HepG2 (cell line): ENCODE measurements at regions not wholly inside any gene's neighbourhood (a gene's known extent, or its start where the extent isn't known, plus 50 kb on each side); places are given as distances from the start of the nearest gene placed in this dataset.

Experiments
- ATAC-seq: fragments of 200-7000 bp; cut with Tn5 transposase; 3 replicates; pipeline ENCODE4 v1.9.1; 2020; ENCODE audit warnings: mild to moderate bottlenecking, moderate library complexity
- BruUV-seq: library from RNA; stranded (reverse); fragments of 400-500 nt; replicated peaks from 2 replicates; lab custom pipeline; 2021; lab: Mats Ljungman, UMichigan
- CTCF ChIA-PET: fragments of 300-600 bp; formaldehyde crosslinking; extraction: SDS; loops from one replicate; lab custom pipeline; 2021; ENCODE audit warnings: low total read pairs, inconsistent platforms, low intra/inter-chr PET ratio; lab: Yijun Ruan, JAX
- POLR2A ChIA-PET: fragments of 350-600 bp; sonication (Branson Sonifier 250); formaldehyde crosslinking; loops from one replicate; lab custom pipeline; 2020; ENCODE audit warnings: antibody characterized with exemption, inconsistent platforms; lab: Yijun Ruan, JAX
- DNase-seq: peaks from one replicate; pipeline ENCODE4 v3.0.0-alpha.2; 2015; ENCODE audit warnings: low spot score
- FAIRE-seq: peaks from 3 replicates; lab custom pipeline; 2011; peaks lifted over from hg19 to GRCh38; lab: Jason Lieb, UNC
- H2AFZ ChIP-seq: one replicate; pipeline ENCODE4 v1.6.1; 2011; ENCODE audit warnings: low read length, inconsistent platforms
- H3K27ac ChIP-seq: fragments of 300-600 bp; 3 replicates; pipeline ENCODE4 v1.8.0; 2011; ENCODE audit warnings: mixed run types, mild to moderate bottlenecking, mixed read lengths, low read length, inconsistent platforms; ENCODE audit not compliant: insufficient read depth; ENCODE audit errors: extremely low read length
- H3K27me3 ChIP-seq, 2 experiments: fragments of 200-600 bp in 1 of 2; 2 replicates in 1 of 2; 3 replicates in 1 of 2; pipeline versions ENCODE4 v1.6.0 to v1.8.0; 2011; ENCODE audit warnings: low read length in 2 of 2, mild to moderate bottlenecking in 2 of 2, moderate library complexity in 2 of 2, inconsistent platforms in 1 of 2; ENCODE audit not compliant: insufficient read depth in 2 of 2, control insufficient read depth in 1 of 2
- H3K36me3 ChIP-seq, 2 experiments: fragments of 200-600 bp in 1 of 2; replicated peaks in 1 of 2; 2 replicates in 1 of 2; 3 replicates in 1 of 2; pipeline versions ENCODE4 v1.5.1 to v1.8.0; 2011; ENCODE audit warnings: low read length in 2 of 2, inconsistent platforms in 1 of 2; ENCODE audit not compliant: insufficient read depth in 2 of 2, control insufficient read depth in 1 of 2
- H3K4me1 ChIP-seq: 2 replicates; pipeline ENCODE4 v1.5.1; 2012; ENCODE audit warnings: low read length, inconsistent platforms; ENCODE audit not compliant: insufficient read depth
- H3K4me2 ChIP-seq: 2 replicates; pipeline ENCODE4 v1.6.0; 2011; ENCODE audit warnings: low read depth, low read length, inconsistent platforms
- H3K4me3 ChIP-seq, 3 experiments: fragments of 200-600 bp in 1 of 3; sonication (generic), shearing (Covaris generic) in 1 of 3; replicated peaks in 1 of 3; 2 replicates each; pipeline ENCODE4 v1.5.1; 2011 to 2016; ENCODE audit warnings: low read length in 3 of 3, inconsistent platforms in 2 of 3, low read depth in 2 of 3, mild to moderate bottlenecking in 2 of 3, control low read depth in 1 of 3, mixed read lengths in 1 of 3; ENCODE audit not compliant: insufficient read depth in 1 of 3
- H3K79me2 ChIP-seq: one replicate; pipeline ENCODE4 v1.6.1; 2011; ENCODE audit warnings: low read length, inconsistent platforms; ENCODE audit not compliant: insufficient read depth
- H3K9ac ChIP-seq: 2 replicates; pipeline ENCODE4 v1.6.0; 2011; ENCODE audit warnings: mild to moderate bottlenecking, low read depth, low read length, inconsistent platforms; ENCODE audit not compliant: insufficient read depth
- H3K9me3 ChIP-seq: 2 replicates; pipeline ENCODE4 v1.5.1; 2012; ENCODE audit warnings: mild to moderate bottlenecking, low read length
- H4K20me1 ChIP-seq: 2 replicates; pipeline ENCODE4 v1.6.0; 2011; ENCODE audit warnings: inconsistent platforms, mild to moderate bottlenecking, low read length, moderate library complexity; ENCODE audit not compliant: insufficient read depth
- DR1 ChIP-seq: sonication (generic); formaldehyde crosslinking; IDR thresholded peaks from 2 replicates; pipeline ENCODE4 v1.8.0; 2021; ENCODE audit warnings: mild to moderate bottlenecking, missing genetic modification reagents, inconsistent platforms
- ETV5 ChIP-seq: IDR thresholded peaks from 2 replicates; pipeline ENCODE4 v1.6.1; 2018; ENCODE audit warnings: missing biosample characterization, missing genetic modification reagents, inconsistent platforms, borderline replicate concordance
- IKZF5 ChIP-seq: IDR thresholded peaks from 2 replicates; pipeline ENCODE4 v1.6.1; 2018; ENCODE audit warnings: missing genetic modification reagents, mild to moderate bottlenecking, missing compliant biosample characterization
- KDM1A ChIP-seq: IDR thresholded peaks from 2 replicates; pipeline ENCODE4 v1.6.1; 2016; ENCODE audit warnings: missing compliant biosample characterization
- KMT2A ChIP-seq: sonication (generic); formaldehyde crosslinking; IDR thresholded peaks from 2 replicates; pipeline ENCODE4 v1.4.0; 2020; ENCODE audit warnings: missing genetic modification reagents
- NR0B2 ChIP-seq: sonication (generic); formaldehyde crosslinking; IDR thresholded peaks from 2 replicates; pipeline ENCODE4 v1.4.0; 2020; ENCODE audit warnings: mild to moderate bottlenecking, missing genetic modification reagents
- SALL2 ChIP-seq: sonication (generic); formaldehyde crosslinking; IDR thresholded peaks from 2 replicates; pipeline ENCODE4 v1.8.1; 2023; ENCODE audit warnings: mild to moderate bottlenecking, missing genetic modification reagents, inconsistent platforms
- SCMH1 ChIP-seq: sonication (generic); formaldehyde crosslinking; IDR thresholded peaks from 2 replicates; pipeline ENCODE4 v1.9.0; 2021; ENCODE audit warnings: missing genetic modification reagents, mild to moderate bottlenecking, borderline replicate concordance
- SP140L ChIP-seq: sonication (generic); formaldehyde crosslinking; IDR thresholded peaks from 2 replicates; pipeline ENCODE4 v1.4.0; 2020; ENCODE audit warnings: missing genetic modification reagents, borderline replicate concordance
- TARDBP ChIP-seq: sonication (generic); formaldehyde crosslinking; IDR thresholded peaks from 2 replicates; pipeline ENCODE4 v1.8.0; 2022; ENCODE audit warnings: mild to moderate bottlenecking, missing genetic modification reagents
- ZMYM3 ChIP-seq: sonication (generic); formaldehyde crosslinking; IDR thresholded peaks from 2 replicates; pipeline ENCODE4 v1.5.1; 2020; ENCODE audit warnings: mild to moderate bottlenecking, missing genetic modification reagents
- ZNF205 ChIP-seq: IDR thresholded peaks from 2 replicates; pipeline ENCODE4 v1.6.1; 2018; ENCODE audit warnings: missing biosample characterization, missing genetic modification reagents
- ZNF207 ChIP-seq: fragments of 450-650 bp; IDR thresholded peaks from 2 replicates; pipeline ENCODE4 v1.6.1; 2016; ENCODE audit warnings: antibody characterized with exemption, borderline replicate concordance
- ZNF275 ChIP-seq: sonication (generic); formaldehyde crosslinking; IDR thresholded peaks from 2 replicates; pipeline ENCODE4 v1.8.0; 2022; ENCODE audit warnings: missing genetic modification reagents, mild to moderate bottlenecking, inconsistent platforms, borderline replicate concordance
- ZNF34 ChIP-seq: sonication (generic); formaldehyde crosslinking; IDR thresholded peaks from 2 replicates; pipeline ENCODE4 v1.4.0; 2020; ENCODE audit warnings: mild to moderate bottlenecking, missing genetic modification reagents, borderline replicate concordance
- ZNF629 ChIP-seq: sonication (generic); formaldehyde crosslinking; conservative IDR thresholded peaks from 2 replicates; pipeline ENCODE4 v1.5.0; 2020; ENCODE audit warnings: missing genetic modification reagents
- WGBS: methylation state at CpG from one replicate; pipeline ENCODE4 v1.1.6; 2017; ENCODE audit warnings: low lambda C conversion rate; 5-methylcytosine and 5-hydroxymethylcytosine counted together
- in situ Hi-C: cut with HindIII; loops from 2 replicates; pipeline ENCODE4 v1.10.0; 2017; ENCODE audit warnings: low pct_unique_long_range_greater_than_20kb; ENCODE audit not compliant: extremely low pct_ligation_motif_present
- intact Hi-C: fragments of 100-400 bp; cut with micrococcal nuclease; formaldehyde crosslinking; loops from one replicate; pipeline ENCODE4 v1.10.0; 2022; ENCODE audit not compliant: unreplicated experiment

GRCh38 chr13:109645831-109646230 is 140.6 kb downstream of the IRS2 start:
- TF ChIP-seq SP140L (CRISPR knock-in tag) (no peak), ZMYM3 (CRISPR knock-in tag) (no peak), SALL2 (CRISPR knock-in tag) (no peak), ETV5 (CRISPR knock-in tag) (no peak)
- Histone ChIP-seq H2AFZ (no peak overlapping the region), H3K4me2 (no peak overlapping the region), H3K4me3 (no peak overlapping the region), H3K79me2 (no peaks in the 10 kb centered on the region), H3K4me1 (no peaks in the 10 kb centered on the region), H3K9me3 (peaks cover 33% of the 10 kb centered on the region), H3K27me3 (no peaks in the 10 kb centered on the region), H3K36me3 (no peaks in the 10 kb centered on the region), H3K9ac (no peak overlapping the region), H3K27ac (no peak overlapping the region), H4K20me1 (no peaks in the 10 kb centered on the region)
- ChIA-PET CTCF (no interaction called here), POLR2A (no interaction called here)
- no TSS peak for BruUV-seq
- intact Hi-C loops (no loop called here), in situ Hi-C loops (no loop called here)
- DNase-seq (no peak), FAIRE-seq (no peak), ATAC-seq (no peak)
- WGBS, result 4% methylated on average over 5 of the region's 6 CpGs

- Histone ChIP-seq H3K9me3 (peaks cover 41% of the 10 kb centered on the region), H3K9ac (no peak overlapping the region), H3K4me2 (no peak overlapping the region), H3K27me3 (no peaks in the 10 kb centered on the region), H3K79me2 (no peaks in the 10 kb centered on the region), H3K27ac (no peak overlapping the region), H2AFZ (no peak overlapping the region), H4K20me1 (no peaks in the 10 kb centered on the region), H3K4me1 (no peaks in the 10 kb centered on the region), H3K4me3 (no peak overlapping the region), H3K36me3 (no peaks in the 10 kb centered on the region)
- intact Hi-C loops (no loop called here), in situ Hi-C loops (no loop called here)
- WGBS, result 30% methylated on average over 4 of the region's 4 CpGs
- no TSS peak for BruUV-seq
- FAIRE-seq (no peak), DNase-seq (no peak), ATAC-seq (no peak)
- POLR2A ChIA-PET, result no interaction called here
- CTCF ChIA-PET, result no interaction called here
- no peak for TF ChIP-seq NR0B2 (CRISPR knock-in tag)
- no peak for TF ChIP-seq TARDBP (CRISPR knock-in tag)
- TF ChIP-seq DR1, result no peak
- TF ChIP-seq ZNF275 (CRISPR knock-in tag), result no peak
- no peak for TF ChIP-seq ZNF629
- no peak for TF ChIP-seq ZNF205 (CRISPR knock-in tag)
- no peak for TF ChIP-seq SCMH1
- TF ChIP-seq ZNF207, result no peak
- TF ChIP-seq KDM1A (CRISPR knock-in tag), result no peak
- TF ChIP-seq ZNF34, result no peak
- no peak for TF ChIP-seq KMT2A (CRISPR knock-in tag)
- no peak for TF ChIP-seq IKZF5 (CRISPR knock-in tag)
Observed at GRCh38 chr13:109644956-109645355, 141.4 kb downstream of the IRS2 start.
